ENCODE measurements at regions not wholly inside any gene's neighbourhood (a gene's known extent, or its start where the extent isn't known, plus 50 kb on each side); places are given as distances from the start of the nearest gene placed in this dataset.

DNA sequence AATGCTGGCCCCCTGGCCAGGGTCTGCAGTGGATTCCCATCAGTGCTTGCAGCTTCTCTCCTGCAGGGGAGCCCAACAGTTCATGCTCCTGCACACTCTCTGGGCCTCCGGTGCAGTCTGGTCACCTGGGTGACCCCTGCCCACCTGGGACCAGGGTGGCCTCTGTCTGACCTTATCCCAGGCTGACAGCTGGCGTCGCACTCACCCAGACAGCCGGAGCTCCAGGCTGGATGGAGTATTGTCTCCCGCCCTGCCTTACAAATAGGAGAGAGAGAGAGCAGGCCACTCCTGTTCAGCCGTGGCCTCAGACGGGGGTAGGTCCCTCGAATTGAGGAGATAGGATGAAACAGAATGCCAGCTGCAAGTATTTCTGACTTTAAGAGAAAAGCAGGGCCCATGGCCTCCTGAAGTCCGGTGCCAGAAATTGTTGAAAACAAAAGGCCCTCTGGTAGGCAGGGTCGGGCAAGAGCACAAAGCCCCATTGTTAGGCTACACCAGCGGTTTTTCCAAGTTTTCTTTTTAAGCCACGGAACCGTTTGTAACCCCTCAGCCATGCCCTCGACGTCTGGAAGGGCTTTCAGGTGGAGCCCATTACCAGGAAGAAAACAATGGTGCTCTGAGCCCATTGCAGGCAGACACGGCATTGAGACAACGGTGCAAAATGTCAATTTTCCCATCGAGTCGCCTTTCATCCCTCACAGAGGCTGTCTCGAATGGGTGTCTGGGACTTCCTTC, 258.4 kb downstream of the BCL11A start:
- no peak for TF ChIP-seq POLR2A (IDR thresholded peaks at IDR 0.05)
- TF ChIP-seq, protein P1, sequence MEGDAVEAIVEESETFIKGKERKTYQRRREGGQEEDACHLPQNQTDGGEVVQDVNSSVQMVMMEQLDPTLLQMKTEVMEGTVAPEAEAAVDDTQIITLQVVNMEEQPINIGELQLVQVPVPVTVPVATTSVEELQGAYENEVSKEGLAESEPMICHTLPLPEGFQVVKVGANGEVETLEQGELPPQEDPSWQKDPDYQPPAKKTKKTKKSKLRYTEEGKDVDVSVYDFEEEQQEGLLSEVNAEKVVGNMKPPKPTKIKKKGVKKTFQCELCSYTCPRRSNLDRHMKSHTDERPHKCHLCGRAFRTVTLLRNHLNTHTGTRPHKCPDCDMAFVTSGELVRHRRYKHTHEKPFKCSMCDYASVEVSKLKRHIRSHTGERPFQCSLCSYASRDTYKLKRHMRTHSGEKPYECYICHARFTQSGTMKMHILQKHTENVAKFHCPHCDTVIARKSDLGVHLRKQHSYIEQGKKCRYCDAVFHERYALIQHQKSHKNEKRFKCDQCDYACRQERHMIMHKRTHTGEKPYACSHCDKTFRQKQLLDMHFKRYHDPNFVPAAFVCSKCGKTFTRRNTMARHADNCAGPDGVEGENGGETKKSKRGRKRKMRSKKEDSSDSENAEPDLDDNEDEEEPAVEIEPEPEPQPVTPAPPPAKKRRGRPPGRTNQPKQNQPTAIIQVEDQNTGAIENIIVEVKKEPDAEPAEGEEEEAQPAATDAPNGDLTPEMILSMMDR (IDR thresholded peaks at IDR 0.05) = no peak
